Skeletal muscle tissue (tissue), 3 donors: ENCODE measurements at regions not wholly inside any gene's neighbourhood (a gene's known extent, or its start where the extent isn't known, plus 50 kb on each side); places are given as distances from the start of the nearest gene placed in this dataset.

Experiments
- H3K27ac ChIP-seq: one replicate; pipeline ENCODE4 v1.7.0; 2013; ENCODE audit warnings: mild to moderate bottlenecking, low read depth, low read length, inconsistent platforms
- H3K27me3 ChIP-seq, 3 donors: one replicate each; pipeline ENCODE4 v1.7.0; 2013; ENCODE audit warnings: low read length in 3 of 3; ENCODE audit not compliant: control insufficient read depth in 3 of 3, insufficient read depth in 3 of 3
- H3K36me3 ChIP-seq, 3 donors: one replicate each; pipeline ENCODE4 v1.7.0; 2013; ENCODE audit warnings: low read length in 3 of 3; ENCODE audit not compliant: control insufficient read depth in 3 of 3, insufficient read depth in 3 of 3
- H3K4me1 ChIP-seq, 3 donors: one replicate each; pipeline ENCODE4 v1.7.0; 2013; ENCODE audit warnings: low read length in 3 of 3, mild to moderate bottlenecking in 3 of 3; ENCODE audit not compliant: control insufficient read depth in 3 of 3, insufficient read depth in 3 of 3
- H3K4me3 ChIP-seq, 3 donors: one replicate each; pipeline ENCODE4 v1.7.0; 2013; ENCODE audit warnings: low read length in 3 of 3
- H3K9ac ChIP-seq, 3 donors: one replicate each; pipeline ENCODE4 v1.7.0; 2013; ENCODE audit warnings: low read length in 3 of 3, mild to moderate bottlenecking in 3 of 3, moderate library complexity in 2 of 3, low read depth in 1 of 3
- H3K9me3 ChIP-seq, 3 donors: one replicate each; pipeline ENCODE4 v1.7.0; 2013; ENCODE audit warnings: low read length in 3 of 3; ENCODE audit not compliant: control insufficient read depth in 3 of 3
- donor health status: Osteomylitis.

GRCh38 chr6:139569566-139569965, 195.1 kb upstream of the CITED2 start:
- no peak overlapping the region for H3K27ac ChIP-seq
- no peaks in the 10 kb centered on the region for H3K27me3 ChIP-seq
- peaks cover 0 to 8% (median 0%) of the 10 kb centered on the region in 3 donors for H3K4me1 ChIP-seq
- no peaks in the 10 kb centered on the region for H3K36me3 ChIP-seq
- H3K9me3 ChIP-seq = no peaks in the 10 kb centered on the region
- H3K9ac ChIP-seq = no peak overlapping the region
- no peak overlapping the region for H3K4me3 ChIP-seq

GRCh38 chr6:139568956-139569538, 194.6 kb upstream of the CITED2 start:
- Histone ChIP-seq H3K27me3 (no peaks in the 10 kb centered on the region), H3K4me3 (no peak overlapping the region)

GRCh38 chr6:139568151-139568955, 193.9 kb upstream of the CITED2 start:
- H3K9me3 ChIP-seq = no peaks in the 10 kb centered on the region
- H3K4me1 ChIP-seq = peaks cover 0 to 8% (median 0%) of the 10 kb centered on the region in 3 donors
- H3K9ac ChIP-seq = no peak overlapping the region
- H3K27me3 ChIP-seq = no peaks in the 10 kb centered on the region
- H3K36me3 ChIP-seq = no peaks in the 10 kb centered on the region
- no peak overlapping the region for H3K27ac ChIP-seq
- no peak overlapping the region for H3K4me3 ChIP-seq

More at GRCh38 chr6:139568956-139569538, 194.6 kb upstream of the CITED2 start:
- H3K27ac ChIP-seq = no peak overlapping the region
- H3K9ac ChIP-seq = no peak overlapping the region
- peaks cover 0 to 8% (median 0%) of the 10 kb centered on the region in 3 donors for H3K4me1 ChIP-seq
- H3K36me3 ChIP-seq = no peaks in the 10 kb centered on the region
- no peaks in the 10 kb centered on the region for H3K9me3 ChIP-seq

- H3K27ac ChIP-seq = no peak overlapping the region
These were observed 192.6 kb upstream of the CITED2 start for GRCh38 chr6:139567095-139567494.

GRCh38 chr6:139565591-139565990, 191.1 kb upstream of the CITED2 start:
- no peaks in the 10 kb centered on the region for H3K4me1 ChIP-seq
- no peaks in the 10 kb centered on the region for H3K36me3 ChIP-seq
- no peak overlapping the region for H3K4me3 ChIP-seq
- H3K27me3 ChIP-seq = no peaks in the 10 kb centered on the region
- no peaks in the 10 kb centered on the region for H3K9me3 ChIP-seq
- no peak overlapping the region for H3K27ac ChIP-seq
- no peak overlapping the region for H3K9ac ChIP-seq

More at GRCh38 chr6:139567095-139567494, 192.6 kb upstream of the CITED2 start:
- Histone ChIP-seq H3K9ac (no peak overlapping the region), H3K9me3 (no peaks in the 10 kb centered on the region), H3K36me3 (no peaks in the 10 kb centered on the region), H3K4me3 (no peak overlapping the region), H3K4me1 (no peaks in the 10 kb centered on the region), H3K27me3 (no peaks in the 10 kb centered on the region)

GRCh38 chr6:139557547-139557946, 183.1 kb upstream of the CITED2 start:
- Histone ChIP-seq H3K27ac (no peak overlapping the region), H3K4me1 (no peaks in the 10 kb centered on the region), H3K27me3 (no peaks in the 10 kb centered on the region), H3K4me3 (no peak overlapping the region), H3K9ac (no peak overlapping the region), H3K36me3 (no peaks in the 10 kb centered on the region), H3K9me3 (no peaks in the 10 kb centered on the region)

GRCh38 chr6:139556532-139556931, 182.1 kb upstream of the CITED2 start:
- no peaks in the 10 kb centered on the region for H3K27me3 ChIP-seq
- no peaks in the 10 kb centered on the region for H3K9me3 ChIP-seq
- H3K9ac ChIP-seq = no peak overlapping the region
- no peak overlapping the region for H3K4me3 ChIP-seq
- H3K36me3 ChIP-seq = no peaks in the 10 kb centered on the region
- no peaks in the 10 kb centered on the region for H3K4me1 ChIP-seq
- no peak overlapping the region for H3K27ac ChIP-seq

GRCh38 chr6:139553916-139554315, 179.5 kb upstream of the CITED2 start:
- no peak overlapping the region for H3K27ac ChIP-seq
- H3K9ac ChIP-seq = no peak overlapping the region
- H3K36me3 ChIP-seq = no peaks in the 10 kb centered on the region
- H3K27me3 ChIP-seq = no peaks in the 10 kb centered on the region
- H3K9me3 ChIP-seq = no peaks in the 10 kb centered on the region
- H3K4me3 ChIP-seq = no peak overlapping the region
- peaks cover 0 to 5% (median 0%) of the 10 kb centered on the region in 3 donors for H3K4me1 ChIP-seq

- Histone ChIP-seq H3K4me1 (peaks cover 0 to 5% (median 0%) of the 10 kb centered on the region in 3 donors), H3K9me3 (no peaks in the 10 kb centered on the region), H3K27ac (no peak overlapping the region), H3K27me3 (no peaks in the 10 kb centered on the region), H3K9ac (no peak overlapping the region), H3K36me3 (no peaks in the 10 kb centered on the region), H3K4me3 (no peak overlapping the region)
These were observed 176.9 kb upstream of the CITED2 start for GRCh38 chr6:139551376-139551775.

GRCh38 chr6:139550361-139550760, 175.9 kb upstream of the CITED2 start:
- Histone ChIP-seq H3K4me1 (peaks cover 0 to 5% (median 0%) of the 10 kb centered on the region in 3 donors), H3K27me3 (no peaks in the 10 kb centered on the region), H3K36me3 (no peaks in the 10 kb centered on the region), H3K4me3 (no peak overlapping the region), H3K9me3 (no peaks in the 10 kb centered on the region), H3K9ac (no peak overlapping the region), H3K27ac (no peak overlapping the region)
